Endodermal cell (in vitro differentiated cells): ENCODE measurements at regions not wholly inside any gene's neighbourhood (a gene's known extent, or its start where the extent isn't known, plus 50 kb on each side); places are given as distances from the start of the nearest gene placed in this dataset.

ENCODE experiments used
- DNase-seq: peaks from one replicate; pipeline ENCODE4 v3.0.0-alpha.2; 2017
- H3K27ac ChIP-seq: 2 replicates; pipeline ENCODE4 v1.5.1; 2013; ENCODE audit warnings: mild to moderate bottlenecking, low read depth, low read length, moderate library complexity
- H3K27me3 ChIP-seq: 2 replicates; pipeline ENCODE4 v1.6.1; 2013; ENCODE audit warnings: mild to moderate bottlenecking, low read length, moderate library complexity; ENCODE audit not compliant: insufficient read depth, control insufficient read depth, poor library complexity, severe bottlenecking
- H3K36me3 ChIP-seq: 2 replicates; pipeline ENCODE4 v1.7.0; 2013; ENCODE audit warnings: mild to moderate bottlenecking, low read length, moderate library complexity; ENCODE audit not compliant: control insufficient read depth, insufficient read depth
- H3K4me1 ChIP-seq: one replicate; pipeline ENCODE4 v1.7.0; 2013; ENCODE audit warnings: low read length; ENCODE audit not compliant: control insufficient read depth, insufficient read depth
- H3K4me3 ChIP-seq: 2 replicates; pipeline ENCODE4 v1.5.1; 2013; ENCODE audit warnings: mild to moderate bottlenecking, low read length, moderate library complexity
- H3K9ac ChIP-seq: 2 replicates; pipeline ENCODE4 v1.6.1; 2013; ENCODE audit warnings: mild to moderate bottlenecking, low read length, moderate library complexity; ENCODE audit not compliant: poor library complexity, severe bottlenecking; ENCODE audit errors: extremely low read depth
- H3K9me3 ChIP-seq: 2 replicates; pipeline ENCODE4 v1.6.1; 2013; ENCODE audit warnings: mild to moderate bottlenecking, low read length, moderate library complexity; ENCODE audit not compliant: control insufficient read depth
- H3K27ac Mint-ChIP-seq: 2 replicates; pipeline ENCODE4 v1.8.0; 2020; ENCODE audit warnings: mixed read lengths
- H3K27me3 Mint-ChIP-seq: 2 replicates; pipeline ENCODE4 v1.8.0; 2021; ENCODE audit warnings: mild to moderate bottlenecking, mixed read lengths; ENCODE audit not compliant: insufficient read depth
- H3K36me3 Mint-ChIP-seq: 2 replicates; pipeline ENCODE4 v1.8.0; 2020; ENCODE audit warnings: low read depth, mixed read lengths
- H3K4me1 Mint-ChIP-seq: 2 replicates; pipeline ENCODE4 v1.8.0; 2020; ENCODE audit warnings: mixed read lengths
- H3K4me3 Mint-ChIP-seq: 2 replicates; pipeline ENCODE4 v1.8.0; 2020; ENCODE audit warnings: mild to moderate bottlenecking, moderate library complexity, mixed read lengths
- H3K9me3 Mint-ChIP-seq: 2 replicates; pipeline ENCODE4 v1.8.0; 2020; ENCODE audit warnings: mild to moderate bottlenecking, mixed read lengths
- CTCF ChIP-seq: fragments of 200-600 bp; sonication (generic); conservative IDR thresholded peaks from 2 replicates; pipeline ENCODE4 v1.5.0; 2021; ENCODE audit warnings: antibody characterized with exemption, mild to moderate bottlenecking
- WGBS, 2 experiments: methylation state at CpG; one replicate each; pipeline versions ENCODE4 v1.1.5 to v1.1.7; 2013; ENCODE audit warnings: missing lambda C conversion rate in 2 of 2, mixed read lengths in 1 of 2; ENCODE audit not compliant: insufficient coverage in 1 of 2, insufficient read length in 1 of 2; 5-methylcytosine and 5-hydroxymethylcytosine counted together

GRCh38 chr13:73542446-73542845 is 483.6 kb downstream of the KLF5 start:
- H3K27me3 Mint-ChIP-seq: no peaks in the 10 kb centered on the region

GRCh38 chr13:73536865-73537264 is 478.1 kb downstream of the KLF5 start:
- Histone ChIP-seq H3K27me3 (no peaks in the 10 kb centered on the region), H3K9me3 (no peaks in the 10 kb centered on the region), H3K27ac (no peak overlapping the region), H3K36me3 (no peaks in the 10 kb centered on the region), H3K4me1 (no peaks in the 10 kb centered on the region), H3K9ac (no peak overlapping the region), H3K4me3 (no peak overlapping the region)
- Mint-ChIP-seq H3K36me3 (no peaks in the 10 kb centered on the region), H3K9me3 (no peaks in the 10 kb centered on the region), H3K4me1 (no peaks in the 10 kb centered on the region), H3K27ac (no peak overlapping the region), H3K4me3 (no peak overlapping the region), H3K27me3 (no peaks in the 10 kb centered on the region)
- DNase-seq: no peak
- no peak for TF ChIP-seq CTCF
- 89 to 91% methylated on average over 4 of the region's 4 CpGs for WGBS, 2 experiments

More at GRCh38 chr13:73542446-73542845, 483.6 kb downstream of the KLF5 start:
- Mint-ChIP-seq H3K9me3 (no peaks in the 10 kb centered on the region), H3K27ac (no peak overlapping the region), H3K36me3 (no peaks in the 10 kb centered on the region), H3K4me3 (no peak overlapping the region), H3K4me1 (no peaks in the 10 kb centered on the region)
- no peaks in the 10 kb centered on the region for H3K9me3 ChIP-seq
- no peaks in the 10 kb centered on the region for H3K36me3 ChIP-seq
- H3K4me1 ChIP-seq: no peaks in the 10 kb centered on the region
- no peak for DNase-seq
- no peak overlapping the region for H3K27ac ChIP-seq
- H3K27me3 ChIP-seq: no peaks in the 10 kb centered on the region
- no peak overlapping the region for H3K9ac ChIP-seq
- H3K4me3 ChIP-seq: no peak overlapping the region
- no peak for TF ChIP-seq CTCF

- Histone ChIP-seq H3K36me3 (no peaks in the 10 kb centered on the region), H3K27ac (no peak overlapping the region), H3K4me3 (no peak overlapping the region), H3K27me3 (no peaks in the 10 kb centered on the region), H3K9ac (no peak overlapping the region), H3K4me1 (no peaks in the 10 kb centered on the region), H3K9me3 (no peaks in the 10 kb centered on the region)
- H3K27me3 Mint-ChIP-seq: no peaks in the 10 kb centered on the region
- no peak overlapping the region for H3K27ac Mint-ChIP-seq
- no peaks in the 10 kb centered on the region for H3K9me3 Mint-ChIP-seq
- 85 to 96% methylated on average over 6 of the region's 6 CpGs for WGBS, 2 experiments
- DNase-seq: no peak
- no peaks in the 10 kb centered on the region for H3K36me3 Mint-ChIP-seq
- H3K4me3 Mint-ChIP-seq: no peak overlapping the region
- no peak for TF ChIP-seq CTCF
- H3K4me1 Mint-ChIP-seq: no peaks in the 10 kb centered on the region
Measured at GRCh38 chr13:73535341-73535740, 476.5 kb downstream of the KLF5 start.
